GM23338 (cell line): ENCODE measurements at regions not wholly inside any gene's neighbourhood (a gene's known extent, or its start where the extent isn't known, plus 50 kb on each side); places are given as distances from the start of the nearest gene placed in this dataset.

Source experiments
- ATAC-seq: fragments of 200-7000 bp; cut with Tn5 transposase; 3 replicates; pipeline ENCODE4 v1.9.1; 2020
- DNase-seq: peaks from one replicate; pipeline ENCODE4 v3.0.0-alpha.2; 2015; ENCODE audit warnings: low spot score
- H2AFZ ChIP-seq: fragments of 200-600 bp; sonication (generic); 2 replicates; pipeline ENCODE4 v1.8.0; 2016; ENCODE audit warnings: antibody characterized with exemption, mild to moderate bottlenecking, moderate library complexity
- H3F3A ChIP-seq: fragments of 200-600 bp; sonication (generic); replicated peaks from 2 replicates; pipeline ENCODE4 v1.8.0; 2017; ENCODE audit warnings: antibody characterized with exemption, mixed run types, low read depth
- H3K27ac ChIP-seq: fragments of 200-600 bp; sonication (generic); 2 replicates; pipeline ENCODE4 v1.6.1; 2016; ENCODE audit warnings: low read depth
- H3K27me3 ChIP-seq: fragments of 200-600 bp; sonication (generic); 2 replicates; pipeline ENCODE4 v1.8.0; 2016; ENCODE audit warnings: mild to moderate bottlenecking, mixed run types, moderate library complexity; ENCODE audit not compliant: insufficient read depth
- H3K36me3 ChIP-seq: fragments of 200-600 bp; sonication (generic); 2 replicates; pipeline ENCODE4 v1.8.0; 2016; ENCODE audit warnings: mild to moderate bottlenecking; ENCODE audit not compliant: insufficient read depth
- H3K4me1 ChIP-seq: fragments of 200-600 bp; sonication (generic); 2 replicates; pipeline ENCODE4 v1.8.0; 2016; ENCODE audit warnings: mild to moderate bottlenecking, moderate library complexity; ENCODE audit not compliant: insufficient read depth
- H3K4me2 ChIP-seq: fragments of 200-600 bp; sonication (generic); 2 replicates; pipeline ENCODE4 v1.7.1; 2017; ENCODE audit warnings: mixed run types
- H3K4me3 ChIP-seq: fragments of 200-600 bp; sonication (generic); 2 replicates; pipeline ENCODE4 v1.6.1; 2016; ENCODE audit warnings: mixed run types
- H3K79me2 ChIP-seq: fragments of 200-600 bp; sonication (generic); replicated peaks from 2 replicates; pipeline ENCODE4 v1.8.0; 2017; ENCODE audit warnings: mild to moderate bottlenecking; ENCODE audit not compliant: insufficient read depth
- H3K9me2 ChIP-seq: fragments of 200-600 bp; sonication (generic); 2 replicates; pipeline ENCODE4 v1.8.0; 2017; ENCODE audit not compliant: insufficient read depth
- H4K20me1 ChIP-seq: fragments of 200-600 bp; sonication (generic); replicated peaks from 2 replicates; pipeline ENCODE4 v1.8.0; 2017; ENCODE audit warnings: mild to moderate bottlenecking; ENCODE audit not compliant: insufficient read depth
- H3K27ac Mint-ChIP-seq: 2 replicates; pipeline ENCODE4 v1.8.0; 2020; ENCODE audit warnings: inconsistent platforms, mild to moderate bottlenecking, moderate library complexity, mixed read lengths
- H3K27me3 Mint-ChIP-seq: 3 replicates; pipeline ENCODE4 v1.8.0; 2022; ENCODE audit warnings: low read depth, mild to moderate bottlenecking, moderate library complexity, mixed read lengths, inconsistent platforms; ENCODE audit not compliant: insufficient read depth, poor library complexity
- H3K36me3 Mint-ChIP-seq: 3 replicates; pipeline ENCODE4 v1.8.0; 2021; ENCODE audit warnings: low read depth, mild to moderate bottlenecking, inconsistent platforms, moderate library complexity, mixed read lengths
- H3K4me1 Mint-ChIP-seq: 3 replicates; pipeline ENCODE4 v1.8.0; 2020; ENCODE audit warnings: mild to moderate bottlenecking, inconsistent platforms, mixed read lengths
- H3K4me3 Mint-ChIP-seq: 3 replicates; pipeline ENCODE4 v1.8.0; 2021; ENCODE audit warnings: moderate library complexity, mild to moderate bottlenecking, inconsistent platforms, mixed read lengths
- H3K9me3 Mint-ChIP-seq: 3 replicates; pipeline ENCODE4 v1.8.0; 2020; ENCODE audit warnings: moderate library complexity, mild to moderate bottlenecking, inconsistent platforms, mixed read lengths
- CREB1 ChIP-seq: fragments of 250-450 bp; sonication (Bioruptor Pico); IDR thresholded peaks from 2 replicates; pipeline ENCODE4 v1.5.0; 2020; ENCODE audit warnings: low read depth, mild to moderate bottlenecking, moderate library complexity
- EZH2 ChIP-seq: fragments of 200-600 bp; sonication (generic); IDR thresholded peaks from one replicate; pipeline ENCODE4 v1.8.0; 2017; ENCODE audit warnings: antibody characterized with exemption, mild to moderate bottlenecking, low read depth; ENCODE audit not compliant: unreplicated experiment
- POLR2AphosphoS5 ChIP-seq: IDR thresholded peaks from 2 replicates; pipeline ENCODE4 v1.6.1; 2016; ENCODE audit warnings: antibody characterized with exemption, low read depth
- ZNF114 ChIP-seq: fragments of 250-450 bp; sonication (Bioruptor Pico); IDR thresholded peaks from 2 replicates; pipeline ENCODE4 v1.5.0; 2020; ENCODE audit warnings: mild to moderate bottlenecking, moderate library complexity
- TF ChIP-seq, protein P1 (sequence below): fragments of 250-450 bp; sonication (Bioruptor Pico); IDR thresholded peaks from 2 replicates; pipeline ENCODE4 v1.5.0; 2020; ENCODE audit warnings: mild to moderate bottlenecking, moderate library complexity
- TF ChIP-seq, protein P2 (sequence below): IDR thresholded peaks from one replicate; pipeline ENCODE4 v1.6.1; 2018; ENCODE audit warnings: antibody characterized with exemption; ENCODE audit not compliant: unreplicated experiment
- TF ChIP-seq, protein P3 (sequence below), 2 experiments: fragments of 200-600 bp in 1 of 2; sonication (generic) in 1 of 2; conservative IDR thresholded peaks; 2 replicates each; pipeline versions ENCODE4 v1.5.1 to v1.6.1; 2016 to 2017; ENCODE audit warnings: antibody characterized with exemption in 2 of 2, low read depth in 2 of 2, mild to moderate bottlenecking in 2 of 2, moderate library complexity in 1 of 2

DNA sequence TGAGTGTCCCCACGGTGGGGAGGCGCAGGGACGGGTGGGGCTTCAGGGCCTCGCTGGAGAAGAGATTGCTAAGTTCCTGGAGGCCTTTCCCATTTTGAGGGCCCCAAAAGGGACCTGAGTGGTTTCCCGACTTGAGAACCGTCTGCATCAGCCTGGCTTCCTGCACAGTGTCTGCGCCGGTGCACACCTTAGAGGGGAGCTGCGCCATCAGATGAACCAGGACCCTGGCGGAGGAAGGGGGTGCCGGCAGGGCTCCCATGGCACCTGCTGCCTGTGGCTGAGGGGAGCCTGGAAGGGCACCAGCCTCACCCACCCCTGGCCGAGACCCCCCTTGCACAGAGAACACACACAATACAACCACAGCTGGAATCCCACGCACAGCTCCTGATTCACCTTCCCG is 465.1 kb upstream of the MYT1L start (continued):
- TF ChIP-seq, protein P1, sequence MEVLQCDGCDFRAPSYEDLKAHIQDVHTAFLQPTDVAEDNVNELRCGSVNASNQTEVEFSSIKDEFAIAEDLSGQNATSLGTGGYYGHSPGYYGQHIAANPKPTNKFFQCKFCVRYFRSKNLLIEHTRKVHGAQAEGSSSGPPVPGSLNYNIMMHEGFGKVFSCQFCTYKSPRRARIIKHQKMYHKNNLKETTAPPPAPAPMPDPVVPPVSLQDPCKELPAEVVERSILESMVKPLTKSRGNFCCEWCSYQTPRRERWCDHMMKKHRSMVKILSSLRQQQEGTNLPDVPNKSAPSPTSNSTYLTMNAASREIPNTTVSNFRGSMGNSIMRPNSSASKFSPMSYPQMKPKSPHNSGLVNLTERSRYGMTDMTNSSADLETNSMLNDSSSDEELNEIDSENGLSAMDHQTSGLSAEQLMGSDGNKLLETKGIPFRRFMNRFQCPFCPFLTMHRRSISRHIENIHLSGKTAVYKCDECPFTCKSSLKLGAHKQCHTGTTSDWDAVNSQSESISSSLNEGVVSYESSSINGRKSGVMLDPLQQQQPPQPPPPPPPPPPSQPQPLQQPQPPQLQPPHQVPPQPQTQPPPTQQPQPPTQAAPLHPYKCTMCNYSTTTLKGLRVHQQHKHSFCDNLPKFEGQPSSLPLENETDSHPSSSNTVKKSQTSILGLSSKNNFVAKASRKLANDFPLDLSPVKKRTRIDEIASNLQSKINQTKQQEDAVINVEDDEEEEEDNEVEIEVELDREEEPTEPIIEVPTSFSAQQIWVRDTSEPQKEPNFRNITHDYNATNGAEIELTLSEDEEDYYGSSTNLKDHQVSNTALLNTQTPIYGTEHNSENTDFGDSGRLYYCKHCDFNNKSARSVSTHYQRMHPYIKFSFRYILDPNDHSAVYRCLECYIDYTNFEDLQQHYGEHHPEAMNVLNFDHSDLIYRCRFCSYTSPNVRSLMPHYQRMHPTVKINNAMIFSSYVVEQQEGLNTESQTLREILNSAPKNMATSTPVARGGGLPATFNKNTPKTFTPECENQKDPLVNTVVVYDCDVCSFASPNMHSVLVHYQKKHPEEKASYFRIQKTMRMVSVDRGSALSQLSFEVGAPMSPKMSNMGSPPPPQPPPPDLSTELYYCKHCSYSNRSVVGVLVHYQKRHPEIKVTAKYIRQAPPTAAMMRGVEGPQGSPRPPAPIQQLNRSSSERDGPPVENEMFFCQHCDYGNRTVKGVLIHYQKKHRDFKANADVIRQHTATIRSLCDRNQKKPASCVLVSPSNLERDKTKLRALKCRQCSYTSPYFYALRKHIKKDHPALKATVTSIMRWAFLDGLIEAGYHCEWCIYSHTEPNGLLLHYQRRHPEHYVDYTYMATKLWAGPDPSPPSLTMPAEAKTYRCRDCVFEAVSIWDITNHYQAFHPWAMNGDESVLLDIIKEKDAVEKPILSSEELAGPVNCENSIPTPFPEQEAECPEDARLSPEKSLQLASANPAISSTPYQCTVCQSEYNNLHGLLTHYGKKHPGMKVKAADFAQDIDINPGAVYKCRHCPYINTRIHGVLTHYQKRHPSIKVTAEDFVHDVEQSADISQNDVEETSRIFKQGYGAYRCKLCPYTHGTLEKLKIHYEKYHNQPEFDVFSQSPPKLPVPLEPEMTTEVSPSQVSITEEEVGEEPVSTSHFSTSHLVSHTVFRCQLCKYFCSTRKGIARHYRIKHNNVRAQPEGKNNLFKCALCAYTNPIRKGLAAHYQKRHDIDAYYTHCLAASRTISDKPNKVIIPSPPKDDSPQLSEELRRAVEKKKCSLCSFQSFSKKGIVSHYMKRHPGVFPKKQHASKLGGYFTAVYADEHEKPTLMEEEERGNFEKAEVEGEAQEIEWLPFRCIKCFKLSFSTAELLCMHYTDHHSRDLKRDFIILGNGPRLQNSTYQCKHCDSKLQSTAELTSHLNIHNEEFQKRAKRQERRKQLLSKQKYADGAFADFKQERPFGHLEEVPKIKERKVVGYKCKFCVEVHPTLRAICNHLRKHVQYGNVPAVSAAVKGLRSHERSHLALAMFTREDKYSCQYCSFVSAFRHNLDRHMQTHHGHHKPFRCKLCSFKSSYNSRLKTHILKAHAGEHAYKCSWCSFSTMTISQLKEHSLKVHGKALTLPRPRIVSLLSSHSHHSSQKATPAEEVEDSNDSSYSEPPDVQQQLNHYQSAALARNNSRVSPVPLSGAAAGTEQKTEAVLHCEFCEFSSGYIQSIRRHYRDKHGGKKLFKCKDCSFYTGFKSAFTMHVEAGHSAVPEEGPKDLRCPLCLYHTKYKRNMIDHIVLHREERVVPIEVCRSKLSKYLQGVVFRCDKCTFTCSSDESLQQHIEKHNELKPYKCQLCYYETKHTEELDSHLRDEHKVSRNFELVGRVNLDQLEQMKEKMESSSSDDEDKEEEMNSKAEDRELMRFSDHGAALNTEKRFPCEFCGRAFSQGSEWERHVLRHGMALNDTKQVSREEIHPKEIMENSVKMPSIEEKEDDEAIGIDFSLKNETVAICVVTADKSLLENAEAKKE: no peak

DNA sequence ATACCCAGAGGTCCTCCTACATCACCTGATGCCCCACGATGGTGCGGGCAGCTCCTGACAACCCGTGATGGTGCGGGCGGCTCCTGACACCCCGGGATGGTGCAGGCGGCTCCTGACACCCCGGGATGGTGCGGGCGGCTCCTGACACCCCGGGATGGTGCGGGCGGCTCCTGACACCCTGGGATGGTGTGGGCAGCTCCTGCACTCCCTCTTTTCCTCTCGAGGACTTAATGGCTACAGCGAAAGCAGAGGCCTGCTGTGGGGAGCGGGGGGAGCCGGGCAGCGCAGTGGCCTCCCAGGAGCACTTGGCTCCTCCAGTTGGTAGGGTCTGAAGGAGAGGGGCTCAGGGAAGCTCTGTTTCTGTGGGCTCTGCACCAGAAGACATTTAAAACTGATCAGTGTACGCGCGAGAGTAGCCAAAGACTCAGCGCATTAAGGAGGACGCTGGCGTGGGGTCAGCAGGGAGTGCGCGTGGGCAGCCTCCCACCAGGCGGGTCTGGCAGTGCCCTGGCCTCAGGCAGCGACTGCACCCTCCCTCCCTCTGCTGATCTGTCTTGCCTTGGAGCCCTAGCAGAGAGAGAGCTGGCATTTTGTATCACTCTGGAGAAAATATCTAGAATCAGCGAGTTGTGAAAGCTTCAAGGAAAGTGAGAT is 464.5 kb upstream of the MYT1L start:
- no peaks in the 10 kb centered on the region for H3K27me3 ChIP-seq
- ATAC-seq: no peak
- H3K27ac Mint-ChIP-seq: no peak overlapping the region
- H3K9me2 ChIP-seq: no peaks in the 10 kb centered on the region
- no peak overlapping the region for H2AFZ ChIP-seq
- H4K20me1 ChIP-seq: no peaks in the 10 kb centered on the region
- H3K9me3 Mint-ChIP-seq: peaks cover 6% of the 10 kb centered on the region; the same call in 2 of the 3 replicates
- H3K4me3 ChIP-seq: no peak overlapping the region
- H3K4me2 ChIP-seq: no peak overlapping the region
- H3K36me3 Mint-ChIP-seq: no peaks in the 10 kb centered on the region
- no peaks in the 10 kb centered on the region for H3F3A ChIP-seq
- DNase-seq: no peak
- no peaks in the 10 kb centered on the region for H3K36me3 ChIP-seq
- H3K4me3 Mint-ChIP-seq: no peak overlapping the region
- H3K27me3 Mint-ChIP-seq: peaks cover 12% of the 10 kb centered on the region
- H3K4me1 ChIP-seq: no peaks in the 10 kb centered on the region
- H3K27ac ChIP-seq: no peak overlapping the region
- H3K4me1 Mint-ChIP-seq: no peaks in the 10 kb centered on the region
- no peaks in the 10 kb centered on the region for H3K79me2 ChIP-seq
- TF ChIP-seq, protein P2, sequence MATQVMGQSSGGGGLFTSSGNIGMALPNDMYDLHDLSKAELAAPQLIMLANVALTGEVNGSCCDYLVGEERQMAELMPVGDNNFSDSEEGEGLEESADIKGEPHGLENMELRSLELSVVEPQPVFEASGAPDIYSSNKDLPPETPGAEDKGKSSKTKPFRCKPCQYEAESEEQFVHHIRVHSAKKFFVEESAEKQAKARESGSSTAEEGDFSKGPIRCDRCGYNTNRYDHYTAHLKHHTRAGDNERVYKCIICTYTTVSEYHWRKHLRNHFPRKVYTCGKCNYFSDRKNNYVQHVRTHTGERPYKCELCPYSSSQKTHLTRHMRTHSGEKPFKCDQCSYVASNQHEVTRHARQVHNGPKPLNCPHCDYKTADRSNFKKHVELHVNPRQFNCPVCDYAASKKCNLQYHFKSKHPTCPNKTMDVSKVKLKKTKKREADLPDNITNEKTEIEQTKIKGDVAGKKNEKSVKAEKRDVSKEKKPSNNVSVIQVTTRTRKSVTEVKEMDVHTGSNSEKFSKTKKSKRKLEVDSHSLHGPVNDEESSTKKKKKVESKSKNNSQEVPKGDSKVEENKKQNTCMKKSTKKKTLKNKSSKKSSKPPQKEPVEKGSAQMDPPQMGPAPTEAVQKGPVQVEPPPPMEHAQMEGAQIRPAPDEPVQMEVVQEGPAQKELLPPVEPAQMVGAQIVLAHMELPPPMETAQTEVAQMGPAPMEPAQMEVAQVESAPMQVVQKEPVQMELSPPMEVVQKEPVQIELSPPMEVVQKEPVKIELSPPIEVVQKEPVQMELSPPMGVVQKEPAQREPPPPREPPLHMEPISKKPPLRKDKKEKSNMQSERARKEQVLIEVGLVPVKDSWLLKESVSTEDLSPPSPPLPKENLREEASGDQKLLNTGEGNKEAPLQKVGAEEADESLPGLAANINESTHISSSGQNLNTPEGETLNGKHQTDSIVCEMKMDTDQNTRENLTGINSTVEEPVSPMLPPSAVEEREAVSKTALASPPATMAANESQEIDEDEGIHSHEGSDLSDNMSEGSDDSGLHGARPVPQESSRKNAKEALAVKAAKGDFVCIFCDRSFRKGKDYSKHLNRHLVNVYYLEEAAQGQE: no peak
- no peak for TF ChIP-seq POLR2AphosphoS5
- TF ChIP-seq EZH2: no peak
- no peak for TF ChIP-seq CREB1 (CRISPR knock-in tag)
- no peak for TF ChIP-seq ZNF114
- TF ChIP-seq, protein P3, sequence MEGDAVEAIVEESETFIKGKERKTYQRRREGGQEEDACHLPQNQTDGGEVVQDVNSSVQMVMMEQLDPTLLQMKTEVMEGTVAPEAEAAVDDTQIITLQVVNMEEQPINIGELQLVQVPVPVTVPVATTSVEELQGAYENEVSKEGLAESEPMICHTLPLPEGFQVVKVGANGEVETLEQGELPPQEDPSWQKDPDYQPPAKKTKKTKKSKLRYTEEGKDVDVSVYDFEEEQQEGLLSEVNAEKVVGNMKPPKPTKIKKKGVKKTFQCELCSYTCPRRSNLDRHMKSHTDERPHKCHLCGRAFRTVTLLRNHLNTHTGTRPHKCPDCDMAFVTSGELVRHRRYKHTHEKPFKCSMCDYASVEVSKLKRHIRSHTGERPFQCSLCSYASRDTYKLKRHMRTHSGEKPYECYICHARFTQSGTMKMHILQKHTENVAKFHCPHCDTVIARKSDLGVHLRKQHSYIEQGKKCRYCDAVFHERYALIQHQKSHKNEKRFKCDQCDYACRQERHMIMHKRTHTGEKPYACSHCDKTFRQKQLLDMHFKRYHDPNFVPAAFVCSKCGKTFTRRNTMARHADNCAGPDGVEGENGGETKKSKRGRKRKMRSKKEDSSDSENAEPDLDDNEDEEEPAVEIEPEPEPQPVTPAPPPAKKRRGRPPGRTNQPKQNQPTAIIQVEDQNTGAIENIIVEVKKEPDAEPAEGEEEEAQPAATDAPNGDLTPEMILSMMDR (conservative IDR thresholded peaks at IDR 0.05; ENCODE audit: low read depth in 2 of 2): no peak
